WTC11 (cell line): ENCODE measurements at regions not wholly inside any gene's neighbourhood (a gene's known extent, or its start where the extent isn't known, plus 50 kb on each side); places are given as distances from the start of the nearest gene placed in this dataset.
"Not testable (repeated sequence)": the region's sequence is repeated elsewhere in the genome, so short reads cannot be mapped to it uniquely, and the experiment has no call there.

Experiments used
- CTCF ChIP-seq: fragments of 200-600 bp; IDR thresholded peaks from 2 replicates; pipeline ENCODE4 v1.8.0; 2022; ENCODE audit warnings: antibody characterized with exemption
- FOXP1 ChIP-seq: sonication (generic); formaldehyde crosslinking; IDR thresholded peaks from 2 replicates; pipeline ENCODE4 v1.8.0; 2022; ENCODE audit warnings: missing genetic modification reagents, mild to moderate bottlenecking, moderate library complexity, borderline replicate concordance
- HMGXB4 ChIP-seq: sonication (generic); formaldehyde crosslinking; IDR thresholded peaks from 2 replicates; pipeline ENCODE4 v1.8.1; 2023; ENCODE audit warnings: mild to moderate bottlenecking, moderate library complexity, missing genetic modification reagents
- SMAD3 ChIP-seq: sonication (generic); formaldehyde crosslinking; IDR thresholded peaks from 2 replicates; pipeline ENCODE4 v1.8.0; 2022; ENCODE audit warnings: missing genetic modification reagents, mild to moderate bottlenecking, borderline replicate concordance
- TEAD4 ChIP-seq: sonication (generic); formaldehyde crosslinking; IDR thresholded peaks from 2 replicates; pipeline ENCODE4 v1.8.0; 2022; ENCODE audit warnings: mild to moderate bottlenecking, missing genetic modification reagents

- TF ChIP-seq HMGXB4; CTCF; FOXP1 (CRISPR knock-in tag); TEAD4 (CRISPR knock-in tag); SMAD3 (CRISPR knock-in tag): not testable (repeated sequence)
Observed at GRCh38 chr2:226456144-226456543, 343.5 kb downstream of the IRS1 start.
